Thyroid gland (tissue), 4 donors: ENCODE measurements at regions not wholly inside any gene's neighbourhood (a gene's known extent, or its start where the extent isn't known, plus 50 kb on each side); places are given as distances from the start of the nearest gene placed in this dataset.

ENCODE experiments used
- CTCF ChIP-seq, 6 experiments: fragments of 200-600 bp in 3 of 6; fragments of 450-650 bp in 3 of 6; sonication (generic) in 3 of 6; IDR thresholded peaks; one replicate each; pipeline ENCODE4 v1.5.1; 2016 to 2019; ENCODE audit warnings: antibody characterized with exemption in 6 of 6, mild to moderate bottlenecking in 2 of 6, inconsistent platforms in 1 of 6, moderate library complexity in 1 of 6
- POLR2A ChIP-seq, 2 donors: fragments of 450-650 bp; IDR thresholded peaks; one replicate each; pipeline ENCODE4 v1.6.1; 2017; ENCODE audit warnings: antibody characterized with exemption in 2 of 2, mild to moderate bottlenecking in 2 of 2, moderate library complexity in 1 of 2

- TF ChIP-seq CTCF (IDR thresholded peaks at IDR 0.05) (no peak), POLR2A (IDR thresholded peaks at IDR 0.05) (no peak)
Observed at GRCh38 chr13:32830336-32831031, 185.7 kb upstream of the KL start.
